ENCODE measurements at regions not wholly inside any gene's neighbourhood (a gene's known extent, or its start where the extent isn't known, plus 50 kb on each side); places are given as distances from the start of the nearest gene placed in this dataset.
A peak's percentile ranks its signal among the peaks of the same experiment; 100 is the strongest.

DNA sequence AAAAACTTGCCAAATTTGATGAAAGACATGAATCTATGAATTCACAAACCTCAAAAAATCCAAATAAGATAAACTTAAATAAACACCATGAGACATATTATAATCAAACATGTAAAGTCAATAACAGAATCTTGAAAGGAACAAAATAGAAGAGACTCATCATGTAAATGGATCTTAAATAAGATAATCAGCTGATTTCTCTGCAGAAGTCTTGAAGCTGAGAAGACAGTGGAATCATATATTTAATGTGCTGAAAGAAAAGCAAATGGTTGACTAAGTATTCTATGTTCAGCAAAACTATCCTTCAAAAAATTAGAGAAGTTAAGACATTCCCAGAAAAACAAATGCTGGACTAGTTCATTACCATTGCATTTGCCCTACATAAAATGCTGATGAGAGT lies 215.7 kb upstream of the SPIN4 start (continued):
- TF ChIP-seq, protein P1, sequence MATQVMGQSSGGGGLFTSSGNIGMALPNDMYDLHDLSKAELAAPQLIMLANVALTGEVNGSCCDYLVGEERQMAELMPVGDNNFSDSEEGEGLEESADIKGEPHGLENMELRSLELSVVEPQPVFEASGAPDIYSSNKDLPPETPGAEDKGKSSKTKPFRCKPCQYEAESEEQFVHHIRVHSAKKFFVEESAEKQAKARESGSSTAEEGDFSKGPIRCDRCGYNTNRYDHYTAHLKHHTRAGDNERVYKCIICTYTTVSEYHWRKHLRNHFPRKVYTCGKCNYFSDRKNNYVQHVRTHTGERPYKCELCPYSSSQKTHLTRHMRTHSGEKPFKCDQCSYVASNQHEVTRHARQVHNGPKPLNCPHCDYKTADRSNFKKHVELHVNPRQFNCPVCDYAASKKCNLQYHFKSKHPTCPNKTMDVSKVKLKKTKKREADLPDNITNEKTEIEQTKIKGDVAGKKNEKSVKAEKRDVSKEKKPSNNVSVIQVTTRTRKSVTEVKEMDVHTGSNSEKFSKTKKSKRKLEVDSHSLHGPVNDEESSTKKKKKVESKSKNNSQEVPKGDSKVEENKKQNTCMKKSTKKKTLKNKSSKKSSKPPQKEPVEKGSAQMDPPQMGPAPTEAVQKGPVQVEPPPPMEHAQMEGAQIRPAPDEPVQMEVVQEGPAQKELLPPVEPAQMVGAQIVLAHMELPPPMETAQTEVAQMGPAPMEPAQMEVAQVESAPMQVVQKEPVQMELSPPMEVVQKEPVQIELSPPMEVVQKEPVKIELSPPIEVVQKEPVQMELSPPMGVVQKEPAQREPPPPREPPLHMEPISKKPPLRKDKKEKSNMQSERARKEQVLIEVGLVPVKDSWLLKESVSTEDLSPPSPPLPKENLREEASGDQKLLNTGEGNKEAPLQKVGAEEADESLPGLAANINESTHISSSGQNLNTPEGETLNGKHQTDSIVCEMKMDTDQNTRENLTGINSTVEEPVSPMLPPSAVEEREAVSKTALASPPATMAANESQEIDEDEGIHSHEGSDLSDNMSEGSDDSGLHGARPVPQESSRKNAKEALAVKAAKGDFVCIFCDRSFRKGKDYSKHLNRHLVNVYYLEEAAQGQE (IDR thresholded peaks at IDR 0.05; ENCODE audit: unreplicated experiment), result no peak

DNA sequence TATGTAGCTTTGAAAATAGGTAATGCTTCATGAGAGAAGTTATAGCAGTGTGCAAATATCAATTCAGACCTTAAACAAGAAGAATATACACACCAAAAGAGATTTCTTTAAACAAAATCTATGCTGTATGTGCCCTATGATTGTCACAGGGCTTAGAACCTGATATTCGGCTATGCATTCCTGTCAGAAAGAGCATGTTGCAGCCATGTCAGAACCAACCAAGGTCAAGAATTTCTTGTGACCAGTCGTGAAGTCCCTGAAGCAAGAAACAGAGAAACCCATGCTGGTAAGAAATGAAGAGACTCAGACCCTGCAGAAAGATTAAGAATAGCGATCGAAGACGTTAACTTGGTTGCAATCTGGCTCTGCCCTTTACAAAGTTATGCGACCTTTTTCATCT lies 210.3 kb upstream of the SPIN4 start:
- H3K36me3 Mint-ChIP-seq (ENCODE audit: low read depth), result peaks cover 4% of the 10 kb centered on the region; the same call in 2 of the 3 replicates
- no peaks in the 10 kb centered on the region for H3K27me3 Mint-ChIP-seq (ENCODE audit: insufficient read depth, low read depth, poor library complexity)
- Histone ChIP-seq H3K36me3 (ENCODE audit: insufficient read depth) (no peaks in the 10 kb centered on the region), H3K4me2 (peak overlapping the region; percentile 89), H3F3A (replicated peaks; ENCODE audit: low read depth) (no peaks in the 10 kb centered on the region), H3K27ac (ENCODE audit: low read depth) (no peak overlapping the region), H3K4me3 (peak overlapping the region; percentile 61), H3K4me1 (ENCODE audit: insufficient read depth) (no peaks in the 10 kb centered on the region), H3K79me2 (replicated peaks; ENCODE audit: insufficient read depth) (peaks cover 24% of the 10 kb centered on the region), H3K27me3 (ENCODE audit: insufficient read depth) (no peaks in the 10 kb centered on the region), H2AFZ (peak overlapping the region; percentile 90), H3K9me2 (ENCODE audit: insufficient read depth) (no peaks in the 10 kb centered on the region), H4K20me1 (replicated peaks; ENCODE audit: insufficient read depth) (no peaks in the 10 kb centered on the region)
- ATAC-seq (peak; percentile 18; the same call in 1 of the 3 replicates), DNase-seq (ENCODE audit: low spot score) (no peak)
- H3K27ac Mint-ChIP-seq, result no peak overlapping the region
- H3K9me3 Mint-ChIP-seq, result peaks cover 4% of the 10 kb centered on the region; the same call in 2 of the 3 replicates
- peak overlapping the region; percentile 100; the same call in 2 of the 3 replicates for H3K4me3 Mint-ChIP-seq
- peaks cover 2% of the 10 kb centered on the region for H3K4me1 Mint-ChIP-seq
- TF ChIP-seq NANOG (IDR thresholded peaks at IDR 0.05; ENCODE audit: borderline replicate concordance) (no peak), EZH2phosphoT487 (IDR thresholded peaks at IDR 0.05; ENCODE audit: unreplicated experiment) (no peak), CREB1 (CRISPR knock-in tag; IDR thresholded peaks at IDR 0.05; ENCODE audit: low read depth) (no peak), ZNF114 (CRISPR knock-in tag; IDR thresholded peaks at IDR 0.05) (no peak), JUNB (IDR thresholded peaks at IDR 0.05; ENCODE audit: unreplicated experiment) (no peak), STAT1 (IDR thresholded peaks at IDR 0.05; ENCODE audit: unreplicated experiment) (no peak), ZNF331 (CRISPR knock-in tag; IDR thresholded peaks at IDR 0.05; ENCODE audit: low read depth) (no peak)
- TF ChIP-seq, protein P2, sequence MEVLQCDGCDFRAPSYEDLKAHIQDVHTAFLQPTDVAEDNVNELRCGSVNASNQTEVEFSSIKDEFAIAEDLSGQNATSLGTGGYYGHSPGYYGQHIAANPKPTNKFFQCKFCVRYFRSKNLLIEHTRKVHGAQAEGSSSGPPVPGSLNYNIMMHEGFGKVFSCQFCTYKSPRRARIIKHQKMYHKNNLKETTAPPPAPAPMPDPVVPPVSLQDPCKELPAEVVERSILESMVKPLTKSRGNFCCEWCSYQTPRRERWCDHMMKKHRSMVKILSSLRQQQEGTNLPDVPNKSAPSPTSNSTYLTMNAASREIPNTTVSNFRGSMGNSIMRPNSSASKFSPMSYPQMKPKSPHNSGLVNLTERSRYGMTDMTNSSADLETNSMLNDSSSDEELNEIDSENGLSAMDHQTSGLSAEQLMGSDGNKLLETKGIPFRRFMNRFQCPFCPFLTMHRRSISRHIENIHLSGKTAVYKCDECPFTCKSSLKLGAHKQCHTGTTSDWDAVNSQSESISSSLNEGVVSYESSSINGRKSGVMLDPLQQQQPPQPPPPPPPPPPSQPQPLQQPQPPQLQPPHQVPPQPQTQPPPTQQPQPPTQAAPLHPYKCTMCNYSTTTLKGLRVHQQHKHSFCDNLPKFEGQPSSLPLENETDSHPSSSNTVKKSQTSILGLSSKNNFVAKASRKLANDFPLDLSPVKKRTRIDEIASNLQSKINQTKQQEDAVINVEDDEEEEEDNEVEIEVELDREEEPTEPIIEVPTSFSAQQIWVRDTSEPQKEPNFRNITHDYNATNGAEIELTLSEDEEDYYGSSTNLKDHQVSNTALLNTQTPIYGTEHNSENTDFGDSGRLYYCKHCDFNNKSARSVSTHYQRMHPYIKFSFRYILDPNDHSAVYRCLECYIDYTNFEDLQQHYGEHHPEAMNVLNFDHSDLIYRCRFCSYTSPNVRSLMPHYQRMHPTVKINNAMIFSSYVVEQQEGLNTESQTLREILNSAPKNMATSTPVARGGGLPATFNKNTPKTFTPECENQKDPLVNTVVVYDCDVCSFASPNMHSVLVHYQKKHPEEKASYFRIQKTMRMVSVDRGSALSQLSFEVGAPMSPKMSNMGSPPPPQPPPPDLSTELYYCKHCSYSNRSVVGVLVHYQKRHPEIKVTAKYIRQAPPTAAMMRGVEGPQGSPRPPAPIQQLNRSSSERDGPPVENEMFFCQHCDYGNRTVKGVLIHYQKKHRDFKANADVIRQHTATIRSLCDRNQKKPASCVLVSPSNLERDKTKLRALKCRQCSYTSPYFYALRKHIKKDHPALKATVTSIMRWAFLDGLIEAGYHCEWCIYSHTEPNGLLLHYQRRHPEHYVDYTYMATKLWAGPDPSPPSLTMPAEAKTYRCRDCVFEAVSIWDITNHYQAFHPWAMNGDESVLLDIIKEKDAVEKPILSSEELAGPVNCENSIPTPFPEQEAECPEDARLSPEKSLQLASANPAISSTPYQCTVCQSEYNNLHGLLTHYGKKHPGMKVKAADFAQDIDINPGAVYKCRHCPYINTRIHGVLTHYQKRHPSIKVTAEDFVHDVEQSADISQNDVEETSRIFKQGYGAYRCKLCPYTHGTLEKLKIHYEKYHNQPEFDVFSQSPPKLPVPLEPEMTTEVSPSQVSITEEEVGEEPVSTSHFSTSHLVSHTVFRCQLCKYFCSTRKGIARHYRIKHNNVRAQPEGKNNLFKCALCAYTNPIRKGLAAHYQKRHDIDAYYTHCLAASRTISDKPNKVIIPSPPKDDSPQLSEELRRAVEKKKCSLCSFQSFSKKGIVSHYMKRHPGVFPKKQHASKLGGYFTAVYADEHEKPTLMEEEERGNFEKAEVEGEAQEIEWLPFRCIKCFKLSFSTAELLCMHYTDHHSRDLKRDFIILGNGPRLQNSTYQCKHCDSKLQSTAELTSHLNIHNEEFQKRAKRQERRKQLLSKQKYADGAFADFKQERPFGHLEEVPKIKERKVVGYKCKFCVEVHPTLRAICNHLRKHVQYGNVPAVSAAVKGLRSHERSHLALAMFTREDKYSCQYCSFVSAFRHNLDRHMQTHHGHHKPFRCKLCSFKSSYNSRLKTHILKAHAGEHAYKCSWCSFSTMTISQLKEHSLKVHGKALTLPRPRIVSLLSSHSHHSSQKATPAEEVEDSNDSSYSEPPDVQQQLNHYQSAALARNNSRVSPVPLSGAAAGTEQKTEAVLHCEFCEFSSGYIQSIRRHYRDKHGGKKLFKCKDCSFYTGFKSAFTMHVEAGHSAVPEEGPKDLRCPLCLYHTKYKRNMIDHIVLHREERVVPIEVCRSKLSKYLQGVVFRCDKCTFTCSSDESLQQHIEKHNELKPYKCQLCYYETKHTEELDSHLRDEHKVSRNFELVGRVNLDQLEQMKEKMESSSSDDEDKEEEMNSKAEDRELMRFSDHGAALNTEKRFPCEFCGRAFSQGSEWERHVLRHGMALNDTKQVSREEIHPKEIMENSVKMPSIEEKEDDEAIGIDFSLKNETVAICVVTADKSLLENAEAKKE (CRISPR knock-in tag; IDR thresholded peaks at IDR 0.05), result no peak
- TF ChIP-seq, protein P3, sequence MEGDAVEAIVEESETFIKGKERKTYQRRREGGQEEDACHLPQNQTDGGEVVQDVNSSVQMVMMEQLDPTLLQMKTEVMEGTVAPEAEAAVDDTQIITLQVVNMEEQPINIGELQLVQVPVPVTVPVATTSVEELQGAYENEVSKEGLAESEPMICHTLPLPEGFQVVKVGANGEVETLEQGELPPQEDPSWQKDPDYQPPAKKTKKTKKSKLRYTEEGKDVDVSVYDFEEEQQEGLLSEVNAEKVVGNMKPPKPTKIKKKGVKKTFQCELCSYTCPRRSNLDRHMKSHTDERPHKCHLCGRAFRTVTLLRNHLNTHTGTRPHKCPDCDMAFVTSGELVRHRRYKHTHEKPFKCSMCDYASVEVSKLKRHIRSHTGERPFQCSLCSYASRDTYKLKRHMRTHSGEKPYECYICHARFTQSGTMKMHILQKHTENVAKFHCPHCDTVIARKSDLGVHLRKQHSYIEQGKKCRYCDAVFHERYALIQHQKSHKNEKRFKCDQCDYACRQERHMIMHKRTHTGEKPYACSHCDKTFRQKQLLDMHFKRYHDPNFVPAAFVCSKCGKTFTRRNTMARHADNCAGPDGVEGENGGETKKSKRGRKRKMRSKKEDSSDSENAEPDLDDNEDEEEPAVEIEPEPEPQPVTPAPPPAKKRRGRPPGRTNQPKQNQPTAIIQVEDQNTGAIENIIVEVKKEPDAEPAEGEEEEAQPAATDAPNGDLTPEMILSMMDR (conservative IDR thresholded peaks at IDR 0.05; ENCODE audit: low read depth in 2 of 2), result no peak
- TF ChIP-seq, protein P1 (IDR thresholded peaks at IDR 0.05; ENCODE audit: unreplicated experiment), result no peak

All from GM23338 (cell line).